ENCODE measurements at regions not wholly inside any gene's neighbourhood (a gene's known extent, or its start where the extent isn't known, plus 50 kb on each side); places are given as distances from the start of the nearest gene placed in this dataset.

- TF ChIP-seq, protein P1, sequence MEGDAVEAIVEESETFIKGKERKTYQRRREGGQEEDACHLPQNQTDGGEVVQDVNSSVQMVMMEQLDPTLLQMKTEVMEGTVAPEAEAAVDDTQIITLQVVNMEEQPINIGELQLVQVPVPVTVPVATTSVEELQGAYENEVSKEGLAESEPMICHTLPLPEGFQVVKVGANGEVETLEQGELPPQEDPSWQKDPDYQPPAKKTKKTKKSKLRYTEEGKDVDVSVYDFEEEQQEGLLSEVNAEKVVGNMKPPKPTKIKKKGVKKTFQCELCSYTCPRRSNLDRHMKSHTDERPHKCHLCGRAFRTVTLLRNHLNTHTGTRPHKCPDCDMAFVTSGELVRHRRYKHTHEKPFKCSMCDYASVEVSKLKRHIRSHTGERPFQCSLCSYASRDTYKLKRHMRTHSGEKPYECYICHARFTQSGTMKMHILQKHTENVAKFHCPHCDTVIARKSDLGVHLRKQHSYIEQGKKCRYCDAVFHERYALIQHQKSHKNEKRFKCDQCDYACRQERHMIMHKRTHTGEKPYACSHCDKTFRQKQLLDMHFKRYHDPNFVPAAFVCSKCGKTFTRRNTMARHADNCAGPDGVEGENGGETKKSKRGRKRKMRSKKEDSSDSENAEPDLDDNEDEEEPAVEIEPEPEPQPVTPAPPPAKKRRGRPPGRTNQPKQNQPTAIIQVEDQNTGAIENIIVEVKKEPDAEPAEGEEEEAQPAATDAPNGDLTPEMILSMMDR (IDR thresholded peaks at IDR 0.05) = no peak
- TF ChIP-seq POLR2A (IDR thresholded peaks at IDR 0.05) = no peak
These were observed 69.5 kb upstream of the XCR1 start for GRCh38 chr3:46096781-46097180.

All from uterus (tissue), 2 donors.